ENCODE measurements at regions not wholly inside any gene's neighbourhood (a gene's known extent, or its start where the extent isn't known, plus 50 kb on each side); places are given as distances from the start of the nearest gene placed in this dataset.

DNA sequence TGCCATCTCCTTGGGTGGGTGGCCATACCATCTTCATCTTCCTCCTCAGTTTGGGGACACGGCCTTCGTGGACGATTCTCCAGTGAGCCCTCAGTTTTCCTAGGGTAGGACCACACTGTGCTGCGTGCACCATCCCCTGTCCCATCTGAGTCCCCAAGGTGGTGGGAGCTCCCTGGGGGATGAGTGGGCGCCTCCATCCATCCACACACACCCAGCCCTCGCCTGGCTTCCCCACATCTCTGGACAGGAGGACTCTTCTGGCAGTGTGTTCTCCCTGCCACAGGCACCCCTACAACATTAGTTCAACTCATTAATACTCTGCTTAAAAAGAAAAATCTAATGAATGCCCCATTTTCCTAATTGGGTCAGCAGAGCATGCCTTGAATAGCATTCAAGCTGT, 408.5 kb downstream of the SHANK2 start:
- no TSS peak for BruUV-seq (replicated peaks)
- CTCF ChIA-PET (ENCODE audit: low intra/inter-chr PET ratio): no interaction called here
- POLR2A ChIA-PET: interaction anchor here (0.5 to 1.0 kb wide), 3 partner anchors 12 to 81 kb away, joined by 3 to 4 read pairs (median 3); no protein-coding TSS in a partner anchor
- H2AFZ ChIP-seq (ENCODE audit: low read depth, low read length): no peak overlapping the region
- WGBS (ENCODE audit: insufficient coverage, low coverage, missing lambda C conversion rate): 0% methylated on average over 3 of the region's 6 CpGs
- H3K4me1 ChIP-seq (replicated peaks in 1 of 2; ENCODE audit: control insufficient read depth in 2 of 2, insufficient read depth in 2 of 2, low read length in 2 of 2): no peaks in the 10 kb centered on the region
- 0 out of 2 replicates have a peak, but pooled peaks cover 5% of the 10 kb centered on the region for H4K20me1 ChIP-seq (replicated peaks; ENCODE audit: control insufficient read depth, insufficient read depth, low read length)
- intact Hi-C loops (cut with micrococcal nuclease) (no loop called here), in situ Hi-C loops (cut with MboI) (no loop called here)
- H3K27me3 ChIP-seq (ENCODE audit: control insufficient read depth in 2 of 2, insufficient read depth in 2 of 2, low read length in 2 of 2): peaks cover 0 to 66% of the 10 kb centered on the region in 2 experiments; a peak in 2 of 5 replicates
- no peak overlapping the region for H3K27ac ChIP-seq (ENCODE audit: extremely low read depth, low read depth, low read length)
- ATAC-seq (no peak), DNase-seq (ENCODE audit: extremely low read depth in 1 of 4, low spot score in 3 of 4) (no peak), FAIRE-seq (no peak)
- H3K9me1 ChIP-seq (ENCODE audit: control insufficient read depth, insufficient read depth, low read length): no peaks in the 10 kb centered on the region
- H3K9me3 ChIP-seq (replicated peaks; ENCODE audit: control insufficient read depth, insufficient read depth, low read depth, low read length): no peaks in the 10 kb centered on the region
- no peak overlapping the region for H3K4me3 ChIP-seq
- no peaks in the 10 kb centered on the region for H3K79me2 ChIP-seq (ENCODE audit: control insufficient read depth, insufficient read depth, low read length)
- H3K9ac ChIP-seq (ENCODE audit: insufficient read depth in 1 of 2, low read depth in 2 of 2, low read length in 2 of 2): no peak overlapping the region
- no peaks in the 10 kb centered on the region for H3K36me3 ChIP-seq (ENCODE audit: control insufficient read depth, insufficient read depth, low read length)
- no peak overlapping the region for H3K4me2 ChIP-seq (ENCODE audit: insufficient read depth, low read length)
- TF ChIP-seq DPF2 (IDR thresholded peaks at IDR 0.05) (no peak), BRD9 (IDR thresholded peaks at IDR 0.05; ENCODE audit: low read depth, partially characterized antibody) (no peak), SIN3B (IDR thresholded peaks at IDR 0.05; ENCODE audit: low read depth) (no peak), ZNF77 (CRISPR knock-in tag; IDR thresholded peaks at IDR 0.05) (no peak), JUN (IDR thresholded peaks at IDR 0.05; ENCODE audit: borderline replicate concordance, low read depth, low read length) (no peak), JUN (CRISPR knock-in tag; IDR thresholded peaks at IDR 0.05; ENCODE audit: borderline replicate concordance) (no peak), ZNF644 (tag; IDR thresholded peaks at IDR 0.05; ENCODE audit: low read depth) (no peak), CEBPG (CRISPR knock-in tag; IDR thresholded peaks at IDR 0.05) (no peak), CEBPG (tag; conservative IDR thresholded peaks at IDR 0.05 in 1 of 2, IDR thresholded peaks at IDR 0.05 in 1 of 2) (no peak), PTTG1 (tag; IDR thresholded peaks at IDR 0.05; ENCODE audit: low read depth) (no peak), PURB (CRISPR knock-in tag; IDR thresholded peaks at IDR 0.05; ENCODE audit: low read depth) (no peak), KLF10 (CRISPR knock-in tag; IDR thresholded peaks at IDR 0.05) (no peak), HDAC6 (IDR thresholded peaks at IDR 0.05; ENCODE audit: low read depth, low read length) (no peak), ZNF324 (CRISPR knock-in tag; IDR thresholded peaks at IDR 0.05) (no peak)
- TF ChIP-seq, protein P1, sequence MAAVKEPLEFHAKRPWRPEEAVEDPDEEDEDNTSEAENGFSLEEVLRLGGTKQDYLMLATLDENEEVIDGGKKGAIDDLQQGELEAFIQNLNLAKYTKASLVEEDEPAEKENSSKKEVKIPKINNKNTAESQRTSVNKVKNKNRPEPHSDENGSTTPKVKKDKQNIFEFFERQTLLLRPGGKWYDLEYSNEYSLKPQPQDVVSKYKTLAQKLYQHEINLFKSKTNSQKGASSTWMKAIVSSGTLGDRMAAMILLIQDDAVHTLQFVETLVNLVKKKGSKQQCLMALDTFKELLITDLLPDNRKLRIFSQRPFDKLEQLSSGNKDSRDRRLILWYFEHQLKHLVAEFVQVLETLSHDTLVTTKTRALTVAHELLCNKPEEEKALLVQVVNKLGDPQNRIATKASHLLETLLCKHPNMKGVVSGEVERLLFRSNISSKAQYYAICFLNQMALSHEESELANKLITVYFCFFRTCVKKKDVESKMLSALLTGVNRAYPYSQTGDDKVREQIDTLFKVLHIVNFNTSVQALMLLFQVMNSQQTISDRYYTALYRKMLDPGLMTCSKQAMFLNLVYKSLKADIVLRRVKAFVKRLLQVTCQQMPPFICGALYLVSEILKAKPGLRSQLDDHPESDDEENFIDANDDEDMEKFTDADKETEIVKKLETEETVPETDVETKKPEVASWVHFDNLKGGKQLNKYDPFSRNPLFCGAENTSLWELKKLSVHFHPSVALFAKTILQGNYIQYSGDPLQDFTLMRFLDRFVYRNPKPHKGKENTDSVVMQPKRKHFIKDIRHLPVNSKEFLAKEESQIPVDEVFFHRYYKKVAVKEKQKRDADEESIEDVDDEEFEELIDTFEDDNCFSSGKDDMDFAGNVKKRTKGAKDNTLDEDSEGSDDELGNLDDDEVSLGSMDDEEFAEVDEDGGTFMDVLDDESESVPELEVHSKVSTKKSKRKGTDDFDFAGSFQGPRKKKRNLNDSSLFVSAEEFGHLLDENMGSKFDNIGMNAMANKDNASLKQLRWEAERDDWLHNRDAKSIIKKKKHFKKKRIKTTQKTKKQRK (IDR thresholded peaks at IDR 0.05; ENCODE audit: borderline replicate concordance, low read depth, low read length): no peak
- TF ChIP-seq, protein P2, sequence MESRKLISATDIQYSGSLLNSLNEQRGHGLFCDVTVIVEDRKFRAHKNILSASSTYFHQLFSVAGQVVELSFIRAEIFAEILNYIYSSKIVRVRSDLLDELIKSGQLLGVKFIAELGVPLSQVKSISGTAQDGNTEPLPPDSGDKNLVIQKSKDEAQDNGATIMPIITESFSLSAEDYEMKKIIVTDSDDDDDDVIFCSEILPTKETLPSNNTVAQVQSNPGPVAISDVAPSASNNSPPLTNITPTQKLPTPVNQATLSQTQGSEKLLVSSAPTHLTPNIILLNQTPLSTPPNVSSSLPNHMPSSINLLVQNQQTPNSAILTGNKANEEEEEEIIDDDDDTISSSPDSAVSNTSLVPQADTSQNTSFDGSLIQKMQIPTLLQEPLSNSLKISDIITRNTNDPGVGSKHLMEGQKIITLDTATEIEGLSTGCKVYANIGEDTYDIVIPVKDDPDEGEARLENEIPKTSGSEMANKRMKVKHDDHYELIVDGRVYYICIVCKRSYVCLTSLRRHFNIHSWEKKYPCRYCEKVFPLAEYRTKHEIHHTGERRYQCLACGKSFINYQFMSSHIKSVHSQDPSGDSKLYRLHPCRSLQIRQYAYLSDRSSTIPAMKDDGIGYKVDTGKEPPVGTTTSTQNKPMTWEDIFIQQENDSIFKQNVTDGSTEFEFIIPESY (CRISPR knock-in tag; IDR thresholded peaks at IDR 0.05): no peak
- TF ChIP-seq, protein P3, sequence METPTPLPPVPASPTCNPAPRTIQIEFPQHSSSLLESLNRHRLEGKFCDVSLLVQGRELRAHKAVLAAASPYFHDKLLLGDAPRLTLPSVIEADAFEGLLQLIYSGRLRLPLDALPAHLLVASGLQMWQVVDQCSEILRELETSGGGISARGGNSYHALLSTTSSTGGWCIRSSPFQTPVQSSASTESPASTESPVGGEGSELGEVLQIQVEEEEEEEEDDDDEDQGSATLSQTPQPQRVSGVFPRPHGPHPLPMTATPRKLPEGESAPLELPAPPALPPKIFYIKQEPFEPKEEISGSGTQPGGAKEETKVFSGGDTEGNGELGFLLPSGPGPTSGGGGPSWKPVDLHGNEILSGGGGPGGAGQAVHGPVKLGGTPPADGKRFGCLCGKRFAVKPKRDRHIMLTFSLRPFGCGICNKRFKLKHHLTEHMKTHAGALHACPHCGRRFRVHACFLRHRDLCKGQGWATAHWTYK (CRISPR knock-in tag; IDR thresholded peaks at IDR 0.05): no peak

All from K562 (cell line).